GM10248 (cell line): ENCODE measurements at regions not wholly inside any gene's neighbourhood (a gene's known extent, or its start where the extent isn't known, plus 50 kb on each side); places are given as distances from the start of the nearest gene placed in this dataset.

Source experiments
- CTCF ChIA-PET: fragments of 300-600 bp; sonication (Branson Sonifier 250); formaldehyde crosslinking; extraction: SDS; loops from one replicate; lab custom pipeline; 2021; ENCODE audit warnings: antibody characterized with exemption; lab: Yijun Ruan, JAX
- POLR2A ChIA-PET: fragments of 350-650 bp; sonication (Branson Sonifier 250); formaldehyde crosslinking; extraction: SDS; loops from one replicate; lab custom pipeline; 2020; ENCODE audit warnings: antibody characterized with exemption; lab: Yijun Ruan, JAX
- DNase-seq: peaks from one replicate; pipeline ENCODE4 v3.0.0; 2012; ENCODE audit errors: extremely low spot score
- TF ChIP-seq, protein P1 (sequence below): IDR thresholded peaks from 2 replicates; pipeline ENCODE4 v1.5.1; 2012; ENCODE audit warnings: mild to moderate bottlenecking, low read depth; ENCODE audit errors: extremely low read depth, missing control alignments, control extremely low read depth

DNA sequence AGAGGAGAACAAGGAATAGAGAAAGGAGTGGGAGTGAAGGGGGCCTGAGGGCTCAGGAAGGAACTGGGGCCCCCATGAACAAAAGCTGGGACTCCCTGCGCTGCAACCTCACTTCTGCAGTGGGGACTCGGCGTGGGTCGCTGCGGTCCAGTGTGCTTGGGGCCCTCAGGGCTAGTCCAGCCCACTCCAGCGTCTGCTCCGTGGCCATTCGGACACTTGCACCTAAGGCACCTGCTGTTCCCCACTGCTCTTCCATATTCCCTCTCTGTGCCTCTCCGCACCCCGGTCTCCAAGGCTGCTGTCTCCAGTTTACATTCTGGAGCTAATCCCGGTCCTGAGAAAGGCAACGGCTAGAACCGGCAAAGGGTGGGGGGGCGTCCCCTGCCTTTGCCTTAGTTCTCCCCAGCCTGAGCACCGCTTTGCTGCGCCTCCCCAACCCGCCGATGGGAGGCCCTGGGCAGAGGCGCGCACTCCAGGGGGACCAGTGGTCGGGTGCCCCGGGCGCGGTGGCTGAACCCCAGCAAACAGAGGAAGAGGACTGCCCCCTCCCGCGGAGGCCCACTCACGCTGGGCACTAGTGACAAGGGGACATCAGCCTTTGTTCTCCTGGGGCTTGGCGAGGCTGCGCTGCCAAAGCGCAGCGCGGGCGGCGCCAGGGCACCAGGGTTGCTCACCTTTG is 327.7 kb upstream of the F9 start:
- DNase-seq: no peak
- POLR2A ChIA-PET: no interaction called here
- CTCF ChIA-PET: no interaction called here
- TF ChIP-seq, protein P1, sequence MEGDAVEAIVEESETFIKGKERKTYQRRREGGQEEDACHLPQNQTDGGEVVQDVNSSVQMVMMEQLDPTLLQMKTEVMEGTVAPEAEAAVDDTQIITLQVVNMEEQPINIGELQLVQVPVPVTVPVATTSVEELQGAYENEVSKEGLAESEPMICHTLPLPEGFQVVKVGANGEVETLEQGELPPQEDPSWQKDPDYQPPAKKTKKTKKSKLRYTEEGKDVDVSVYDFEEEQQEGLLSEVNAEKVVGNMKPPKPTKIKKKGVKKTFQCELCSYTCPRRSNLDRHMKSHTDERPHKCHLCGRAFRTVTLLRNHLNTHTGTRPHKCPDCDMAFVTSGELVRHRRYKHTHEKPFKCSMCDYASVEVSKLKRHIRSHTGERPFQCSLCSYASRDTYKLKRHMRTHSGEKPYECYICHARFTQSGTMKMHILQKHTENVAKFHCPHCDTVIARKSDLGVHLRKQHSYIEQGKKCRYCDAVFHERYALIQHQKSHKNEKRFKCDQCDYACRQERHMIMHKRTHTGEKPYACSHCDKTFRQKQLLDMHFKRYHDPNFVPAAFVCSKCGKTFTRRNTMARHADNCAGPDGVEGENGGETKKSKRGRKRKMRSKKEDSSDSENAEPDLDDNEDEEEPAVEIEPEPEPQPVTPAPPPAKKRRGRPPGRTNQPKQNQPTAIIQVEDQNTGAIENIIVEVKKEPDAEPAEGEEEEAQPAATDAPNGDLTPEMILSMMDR: no peak

DNA sequence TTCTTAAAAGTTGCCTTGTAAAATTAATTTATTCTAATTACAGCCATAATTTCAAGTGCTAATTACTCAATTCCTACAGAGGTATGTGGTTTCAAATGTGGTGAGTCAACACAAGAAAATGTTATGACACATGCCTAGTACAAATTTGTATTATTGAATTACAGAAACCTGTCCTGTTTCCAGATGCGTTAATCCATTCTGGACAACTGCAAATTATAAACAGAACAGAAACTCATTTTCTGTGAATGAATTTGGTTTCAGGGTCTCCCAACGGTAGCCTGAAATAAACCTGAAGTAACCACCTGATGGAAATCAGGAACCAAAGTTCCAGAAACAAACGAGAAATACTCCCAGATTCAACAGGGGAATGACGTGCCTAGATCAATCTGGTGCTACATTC is 328.6 kb upstream of the F9 start:
- TF ChIP-seq, protein P1: no peak
- POLR2A ChIA-PET: no interaction called here
- CTCF ChIA-PET: no interaction called here
- no peak for DNase-seq

DNA sequence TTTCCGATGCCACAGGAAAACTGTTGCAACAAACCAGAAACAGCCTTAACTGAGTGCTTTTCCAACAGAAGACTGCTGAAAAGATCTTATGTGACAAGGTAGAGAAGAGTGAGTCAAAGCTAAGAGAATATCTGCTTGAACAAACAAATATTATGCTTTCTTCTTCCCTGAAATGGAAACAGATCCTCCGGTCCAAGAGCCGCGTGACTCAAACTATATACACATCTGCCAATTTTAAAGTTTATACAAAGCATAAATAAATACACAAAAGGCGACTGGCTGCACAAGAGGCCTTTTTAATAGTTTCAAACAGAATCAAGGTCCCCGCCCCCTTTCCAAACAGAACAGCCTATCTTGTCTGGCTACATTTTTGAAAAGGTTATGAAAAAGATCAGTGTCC is 329.7 kb upstream of the F9 start:
- CTCF ChIA-PET: no interaction called here
- TF ChIP-seq, protein P1: no peak
- no peak for DNase-seq
- POLR2A ChIA-PET: no interaction called here

DNA sequence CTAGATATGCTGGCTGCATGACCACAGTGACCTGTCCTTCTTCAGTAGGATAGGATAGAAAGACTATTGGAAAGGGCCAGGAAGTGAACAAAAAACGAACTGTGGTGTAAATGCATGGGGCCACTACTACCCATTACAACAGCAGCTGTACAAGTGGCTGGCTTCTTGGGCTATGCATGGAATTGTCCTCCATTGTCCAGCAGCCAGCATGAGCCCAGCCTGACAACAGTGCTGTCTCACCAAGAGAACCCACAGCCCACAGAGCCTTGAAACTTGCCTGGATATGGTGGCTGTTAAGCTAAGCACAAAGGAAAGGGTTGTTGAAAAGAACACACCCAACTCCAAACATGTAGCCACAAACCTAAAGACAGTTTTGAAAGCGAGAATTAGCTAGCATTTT is 330.2 kb upstream of the F9 start:
- DNase-seq: no peak
- POLR2A ChIA-PET: no interaction called here
- CTCF ChIA-PET: no interaction called here
- TF ChIP-seq, protein P1: no peak

DNA sequence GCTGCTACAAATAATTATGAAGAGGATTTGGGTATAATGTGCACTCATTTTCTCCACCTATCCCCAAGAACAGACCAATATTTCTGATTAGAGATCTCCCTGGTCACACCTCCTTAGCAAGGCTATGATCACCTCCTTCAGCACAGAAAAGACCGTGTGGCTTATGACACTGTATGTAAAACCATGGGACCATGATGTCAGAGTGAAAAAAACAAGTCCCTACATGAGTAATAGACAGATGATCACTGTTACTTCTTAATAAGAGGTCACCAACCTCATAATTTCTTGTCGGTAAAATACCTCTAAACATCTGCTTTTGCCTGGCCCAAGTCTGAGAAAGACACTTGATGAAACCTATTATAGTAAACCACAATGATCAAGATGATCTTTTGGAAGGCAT is 330.6 kb upstream of the F9 start:
- TF ChIP-seq, protein P1: no peak
- POLR2A ChIA-PET: no interaction called here
- CTCF ChIA-PET: no interaction called here
- DNase-seq: no peak

DNA sequence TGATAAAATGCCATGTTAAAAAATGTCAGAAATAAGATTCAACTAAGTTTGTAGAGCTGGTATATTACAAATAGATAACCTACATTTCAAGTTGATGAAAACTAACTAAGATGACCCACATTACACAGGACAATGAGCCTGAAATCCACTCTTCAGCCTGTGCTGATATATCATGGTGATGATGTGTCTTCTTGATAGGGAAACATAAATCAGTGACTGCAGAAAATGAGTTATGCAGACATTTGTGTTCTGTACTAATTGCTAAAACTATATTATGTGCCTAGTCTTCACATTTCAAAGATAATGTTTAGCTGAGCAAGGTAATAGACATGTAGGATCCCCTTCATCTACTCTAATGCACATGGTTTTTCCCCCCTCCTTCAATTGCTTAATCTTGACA is 331.6 kb upstream of the F9 start:
- DNase-seq: no peak
- ChIA-PET CTCF (no interaction called here), POLR2A (no interaction called here)
- TF ChIP-seq, protein P1: no peak

DNA sequence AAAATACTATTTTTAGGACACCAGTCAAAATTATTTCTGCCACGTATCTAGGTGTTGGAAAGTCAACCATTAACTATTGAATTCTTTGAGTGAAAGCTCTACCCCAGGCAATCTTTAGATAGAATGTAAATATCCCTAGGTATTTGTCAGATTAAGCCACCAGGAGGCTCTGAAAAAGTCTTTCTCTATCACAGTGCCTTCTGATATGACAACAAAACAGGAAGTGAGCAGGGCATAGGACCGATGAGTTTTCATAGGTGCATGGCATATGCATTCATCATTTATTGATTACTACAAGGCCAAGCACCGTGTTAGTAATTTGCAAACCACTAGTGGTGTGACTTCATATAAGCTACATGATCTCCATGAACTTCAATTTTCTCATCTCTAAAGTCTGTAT is 333.6 kb upstream of the F9 start:
- CTCF ChIA-PET: no interaction called here
- TF ChIP-seq, protein P1: no peak
- DNase-seq: no peak
- POLR2A ChIA-PET: no interaction called here
